Stimulated activated naive CD4-positive, alpha-beta T cell (primary cell): ENCODE measurements at regions not wholly inside any gene's neighbourhood (a gene's known extent, or its start where the extent isn't known, plus 50 kb on each side); places are given as distances from the start of the nearest gene placed in this dataset.
A peak's percentile ranks its signal among the peaks of the same experiment; 100 is the strongest.

Experiments used
- DNase-seq, 6 experiments: peaks; one replicate each; lab custom pipeline; 2025; lab: John Stamatoyannopoulos, UW

DNA sequence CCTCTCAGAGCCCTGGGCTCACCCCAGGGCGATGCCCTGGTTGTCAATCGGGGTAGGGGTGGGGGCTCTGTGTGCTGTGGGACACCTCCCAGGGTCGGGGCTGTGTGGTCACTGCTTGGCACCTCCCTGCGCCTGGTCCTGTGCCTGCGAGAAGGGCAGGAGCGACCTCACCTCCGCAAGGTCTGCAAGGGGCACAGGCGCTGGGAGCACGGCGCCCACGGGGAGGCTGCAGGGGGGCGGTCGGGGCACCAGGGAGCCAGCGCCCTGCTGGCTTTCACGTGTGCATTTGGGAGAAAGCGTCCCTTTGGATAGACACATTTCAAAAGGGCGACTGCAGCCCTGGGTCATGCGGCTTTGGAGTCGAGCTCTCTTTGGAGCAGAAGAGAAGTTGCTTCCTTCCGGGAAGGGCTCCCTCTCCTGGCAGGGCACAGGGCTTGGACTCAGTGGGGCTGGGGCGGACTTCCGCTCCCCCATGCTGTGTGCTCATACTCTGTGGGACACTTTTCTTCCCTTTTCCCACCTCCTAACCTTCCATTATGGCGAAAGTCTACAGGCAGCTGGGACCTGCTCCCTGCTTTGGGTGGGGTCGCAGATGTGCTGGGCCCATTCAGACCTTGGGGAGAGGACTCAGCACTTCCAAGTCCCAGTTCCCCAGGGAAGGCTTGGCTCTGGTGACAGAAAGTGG is 52.9 kb upstream of the SLC28A3 start:
- no peak for DNase-seq

DNA sequence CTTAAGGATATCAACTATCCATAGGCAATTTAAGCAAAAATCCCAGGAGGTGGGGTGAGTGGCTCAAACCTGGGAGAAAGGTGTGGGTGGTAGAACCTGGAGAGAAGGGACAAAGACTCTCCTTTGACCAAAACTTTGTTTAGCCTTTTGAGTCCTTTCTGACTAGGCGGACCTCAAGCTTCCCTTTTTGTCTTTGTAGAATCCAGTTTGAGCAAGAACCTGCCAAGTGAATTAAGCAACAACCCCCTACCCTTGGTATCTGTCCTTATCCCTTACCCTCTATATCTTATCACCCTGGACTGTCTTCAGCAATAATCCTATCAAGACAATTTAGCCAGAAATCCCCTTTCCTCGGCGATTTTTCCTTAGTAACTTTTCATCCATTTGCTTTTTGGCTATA is 53.5 kb upstream of the SLC28A3 start:
- DNase-seq, result no peak

DNA sequence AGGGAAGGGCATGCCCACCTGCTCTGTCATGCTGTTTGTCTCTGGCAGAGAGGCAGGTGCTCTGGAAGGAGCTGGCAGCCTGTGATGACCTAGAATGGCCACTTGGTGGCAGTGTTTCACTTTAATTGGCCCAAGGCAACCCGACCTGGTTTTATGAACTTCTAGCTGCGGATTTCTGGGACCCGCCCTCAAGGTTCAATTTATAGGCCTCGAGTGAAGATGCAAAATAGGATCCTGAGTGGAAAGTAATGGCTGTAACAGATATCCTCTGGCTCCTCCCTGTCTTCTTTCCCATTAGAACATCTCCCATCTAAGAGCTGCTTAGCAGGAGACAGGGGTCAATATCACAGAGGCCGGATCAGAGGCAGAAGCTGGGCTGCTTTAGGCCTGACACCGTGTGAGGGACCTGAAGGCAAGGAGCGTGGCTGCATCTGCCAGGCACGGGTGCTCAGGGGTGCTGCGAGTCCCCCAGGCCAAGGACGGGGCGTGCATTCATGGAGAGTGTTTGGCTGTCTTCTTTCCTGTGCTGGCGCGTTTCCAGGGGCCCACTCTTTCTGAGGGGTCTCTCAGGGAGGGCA is 56.7 kb upstream of the SLC28A3 start:
- peak; percentile 17 to 56 (median 24) for DNase-seq

DNA sequence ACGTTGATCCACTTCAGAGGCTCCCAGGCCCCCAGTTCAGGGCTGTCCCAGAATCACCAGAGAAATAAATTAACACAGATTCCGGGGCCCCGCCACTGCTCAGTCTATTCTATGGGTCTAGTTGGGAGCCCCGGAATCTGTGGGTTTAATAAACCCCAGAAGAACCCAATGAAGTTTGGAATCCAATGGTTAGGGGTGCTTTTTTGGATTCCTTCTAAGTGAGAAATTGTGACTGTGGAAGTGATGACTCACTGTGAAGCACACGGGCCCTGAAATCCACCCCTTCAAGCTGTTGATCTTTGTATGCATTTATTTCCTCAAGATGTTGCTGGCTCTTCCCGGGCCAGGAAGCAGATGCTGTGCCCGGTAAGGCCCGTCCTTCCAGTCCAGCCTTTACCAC is 57.3 kb upstream of the SLC28A3 start:
- DNase-seq, result no peak

DNA sequence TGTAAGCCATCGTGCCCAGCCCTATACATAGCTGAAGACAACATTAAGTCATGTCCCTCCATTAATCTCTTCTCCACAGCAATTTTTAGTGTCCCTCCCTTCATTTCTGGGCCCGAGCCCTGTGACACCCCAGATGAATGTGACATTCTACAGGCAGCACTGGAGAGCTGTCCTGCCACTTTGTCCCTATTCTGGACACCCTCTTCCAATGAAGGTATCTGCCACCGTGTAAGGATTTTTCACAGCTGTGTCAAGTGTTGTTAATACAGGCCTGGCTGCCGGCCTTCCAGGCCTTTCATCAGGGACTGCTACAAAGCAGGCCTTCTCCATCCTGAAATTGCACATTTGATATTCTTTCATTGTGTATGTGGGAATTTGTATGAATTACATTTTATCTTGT is 62.0 kb upstream of the SLC28A3 start:
- DNase-seq, result no peak

DNA sequence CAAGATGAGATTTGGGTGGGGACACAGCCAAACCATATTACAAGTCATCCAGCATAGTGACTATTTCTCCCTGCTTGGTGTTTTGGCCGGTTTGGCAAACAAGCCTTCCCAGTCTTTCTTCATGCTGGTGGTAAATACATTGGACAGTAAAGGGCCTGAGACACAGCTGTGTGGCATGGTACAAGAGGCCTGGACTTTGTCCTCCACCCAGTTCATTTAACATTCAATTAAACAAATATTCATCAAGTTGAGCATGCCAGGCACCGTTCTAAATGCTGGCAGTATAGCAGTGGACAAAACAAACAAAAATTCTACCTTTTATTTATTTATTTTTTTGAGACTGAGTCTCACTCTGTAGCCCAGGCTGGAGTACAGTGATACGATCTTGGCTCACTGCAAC is 62.7 kb upstream of the SLC28A3 start:
- no peak for DNase-seq

DNA sequence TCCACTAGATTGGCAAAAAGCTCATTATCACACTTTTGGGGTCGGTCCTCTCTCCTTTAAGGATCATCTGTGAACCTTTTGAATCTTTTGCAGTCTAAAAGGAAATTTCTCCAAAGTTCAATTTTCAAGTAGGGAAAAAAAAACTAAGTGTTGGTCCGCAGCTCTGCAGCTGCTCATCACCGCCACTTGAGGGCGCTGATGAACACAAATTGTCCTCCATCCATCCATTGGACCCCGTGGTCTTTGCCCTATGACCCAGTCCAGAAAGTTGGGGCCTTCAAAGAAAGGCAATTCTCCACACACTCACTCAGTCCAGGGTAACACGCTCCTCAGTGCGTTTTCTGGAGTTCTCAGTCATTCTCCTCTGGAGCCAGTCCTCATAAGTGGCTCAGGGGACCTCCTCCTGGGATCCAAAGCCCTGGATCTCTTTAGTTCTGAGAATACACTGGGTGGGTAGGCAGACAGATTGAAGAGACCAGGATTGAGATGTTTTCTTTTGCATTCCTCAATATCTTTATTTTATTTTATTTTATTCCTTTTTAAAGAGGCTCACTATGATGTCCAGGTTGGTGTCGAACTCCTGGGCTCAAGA is 63.6 kb upstream of the SLC28A3 start:
- DNase-seq, result no peak

DNA sequence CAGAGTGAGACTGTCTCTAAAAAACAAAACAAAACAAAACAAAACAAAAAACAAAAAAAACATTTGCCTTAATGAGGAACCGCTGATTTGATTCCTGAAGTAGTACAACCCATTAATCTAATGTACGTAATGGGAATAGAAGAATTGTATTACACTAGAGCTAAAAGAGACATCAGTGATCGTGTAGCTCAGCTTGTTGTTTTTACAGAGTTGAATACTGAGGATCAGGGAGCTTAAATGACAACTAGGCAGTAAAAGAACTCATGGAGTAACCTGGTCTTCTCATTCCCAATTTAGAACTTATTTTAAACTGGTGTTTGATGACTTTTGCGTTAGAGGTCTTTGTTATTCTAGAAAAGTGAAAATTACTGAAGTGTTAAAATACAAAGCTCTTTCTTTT is 65.1 kb upstream of the SLC28A3 start:
- no peak for DNase-seq

DNA sequence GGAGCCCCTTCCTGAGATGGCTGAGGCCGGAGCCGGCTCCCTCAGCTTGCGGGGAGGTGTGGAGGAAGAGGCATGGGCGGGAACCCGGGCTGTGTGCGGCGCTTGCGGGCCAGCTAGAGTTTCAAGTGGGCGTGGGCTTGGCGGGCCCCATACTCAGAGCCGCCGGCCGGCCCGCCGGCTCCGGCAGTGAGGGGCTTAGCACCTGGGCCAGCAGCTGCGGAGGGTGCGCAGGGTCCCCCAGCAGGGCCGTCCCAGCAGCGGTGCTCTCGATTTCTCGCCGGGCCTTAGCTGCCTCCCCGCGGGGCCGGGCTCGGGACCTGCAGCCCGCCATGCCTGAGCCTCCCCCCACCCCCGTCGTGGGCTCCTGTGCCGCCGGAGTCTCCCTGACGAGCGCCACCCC is 67.9 kb upstream of the SLC28A3 start:
- no peak for DNase-seq

DNA sequence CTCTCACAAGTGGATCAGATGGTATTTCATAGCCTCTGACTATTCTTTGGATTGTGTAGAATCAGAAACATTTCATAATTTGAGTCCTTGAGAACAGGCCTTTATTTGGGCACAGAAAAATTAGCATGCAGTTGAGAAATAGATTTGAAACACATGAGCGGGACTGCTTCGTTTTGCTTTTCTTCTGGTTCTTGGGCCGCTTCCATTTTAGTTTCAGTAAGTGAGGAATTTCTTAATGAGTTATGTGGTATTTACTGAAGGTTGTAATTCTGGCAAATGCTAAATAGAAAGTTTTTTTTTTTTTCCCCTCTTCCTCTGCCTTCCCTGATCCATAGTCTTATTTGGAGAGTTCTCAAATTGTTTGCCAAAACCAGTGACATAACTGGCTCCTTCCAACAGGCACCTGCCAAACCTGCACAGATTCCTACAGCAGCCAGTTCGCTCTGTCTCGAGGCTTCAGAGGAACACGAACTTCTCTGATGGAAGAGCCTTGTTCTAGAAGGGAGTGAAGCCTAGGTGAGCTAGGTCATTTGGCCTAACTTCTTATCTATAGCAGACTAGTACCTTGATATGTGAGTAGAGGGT is 71.2 kb upstream of the SLC28A3 start:
- no peak for DNase-seq

DNA sequence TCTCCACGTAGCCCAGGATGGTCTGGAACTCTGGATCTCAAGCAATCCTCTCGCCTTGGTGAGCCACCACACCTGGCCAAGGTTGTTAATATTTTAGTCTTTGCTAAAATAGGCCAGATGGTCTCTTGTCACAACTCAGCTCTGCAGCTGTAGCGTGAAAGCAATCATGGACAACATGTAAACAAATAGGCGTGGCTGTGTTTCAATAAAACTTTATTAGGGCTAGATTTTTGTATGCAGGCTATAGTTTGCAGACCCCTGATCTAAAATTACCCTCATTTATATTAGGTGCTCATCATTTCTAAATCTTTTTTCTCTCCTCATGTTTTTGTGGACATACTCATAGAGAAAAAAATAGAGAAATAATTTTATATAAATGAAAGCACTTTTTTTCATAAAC is 72.1 kb upstream of the SLC28A3 start:
- no peak for DNase-seq

DNA sequence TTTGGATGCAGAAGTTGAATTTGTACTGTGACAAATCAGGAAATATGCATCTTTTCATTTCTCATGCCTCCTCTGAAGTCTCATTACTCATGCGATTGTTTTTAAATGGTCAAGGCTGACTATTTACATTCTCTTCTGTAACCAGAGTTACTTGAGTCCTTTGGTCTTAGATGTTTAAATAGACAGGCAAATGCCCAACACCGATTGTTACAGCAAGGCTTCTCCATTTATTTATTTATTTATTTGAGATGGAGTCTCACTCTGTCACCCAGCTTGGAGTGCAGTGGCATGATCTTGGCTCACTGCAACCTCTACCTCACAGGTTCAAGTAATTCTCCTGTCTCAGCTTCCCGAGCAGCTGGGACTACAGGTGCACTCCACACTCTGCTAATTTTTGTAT is 72.7 kb upstream of the SLC28A3 start:
- no peak for DNase-seq

DNA sequence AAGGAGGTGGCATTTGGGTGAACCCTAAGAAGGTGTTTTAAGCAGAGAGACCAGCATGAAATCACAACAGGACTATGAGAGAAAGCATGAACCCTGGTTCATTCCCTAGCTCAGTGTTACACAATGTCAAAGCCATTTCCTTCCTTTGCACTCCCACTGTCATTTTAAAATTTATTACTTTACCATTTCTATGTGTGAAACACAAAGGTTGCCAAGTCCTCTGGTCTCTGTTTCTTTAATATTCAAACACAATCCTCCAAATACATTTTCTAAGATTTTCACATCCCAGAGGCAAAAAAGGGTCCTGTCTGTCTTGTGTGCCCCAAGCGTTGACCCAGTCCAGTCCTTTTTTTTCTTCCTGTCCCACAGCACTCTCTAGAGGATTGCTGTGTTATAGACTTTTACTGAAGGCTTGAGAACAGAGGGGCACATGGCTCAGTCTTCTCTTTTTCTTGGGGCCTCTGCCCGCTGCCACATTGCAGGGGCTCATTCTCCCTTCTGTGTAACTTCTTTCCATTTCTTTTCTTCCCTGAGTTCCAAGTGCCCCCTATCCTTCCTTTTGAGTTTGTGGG is 78.6 kb upstream of the SLC28A3 start:
- DNase-seq, result no peak

DNA sequence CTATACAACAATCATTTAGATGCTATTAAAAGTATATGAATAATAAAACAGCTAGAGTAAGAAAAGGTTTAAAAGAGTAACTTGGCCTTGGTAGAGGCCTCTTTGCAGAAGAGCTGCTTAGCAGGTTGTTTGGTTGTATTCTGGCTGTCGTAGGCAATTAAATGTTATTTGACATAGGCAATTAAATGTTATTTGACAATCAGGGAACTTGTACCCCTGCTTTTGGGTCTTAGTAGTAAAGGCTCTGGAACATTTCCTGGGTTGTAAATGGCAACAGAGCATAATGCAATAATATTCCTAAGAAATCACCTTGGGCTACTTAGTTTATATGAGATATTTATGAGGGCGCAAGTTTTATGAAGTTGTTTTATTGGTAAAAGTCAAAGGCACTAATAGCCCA is 84.4 kb upstream of the SLC28A3 start:
- no peak for DNase-seq

DNA sequence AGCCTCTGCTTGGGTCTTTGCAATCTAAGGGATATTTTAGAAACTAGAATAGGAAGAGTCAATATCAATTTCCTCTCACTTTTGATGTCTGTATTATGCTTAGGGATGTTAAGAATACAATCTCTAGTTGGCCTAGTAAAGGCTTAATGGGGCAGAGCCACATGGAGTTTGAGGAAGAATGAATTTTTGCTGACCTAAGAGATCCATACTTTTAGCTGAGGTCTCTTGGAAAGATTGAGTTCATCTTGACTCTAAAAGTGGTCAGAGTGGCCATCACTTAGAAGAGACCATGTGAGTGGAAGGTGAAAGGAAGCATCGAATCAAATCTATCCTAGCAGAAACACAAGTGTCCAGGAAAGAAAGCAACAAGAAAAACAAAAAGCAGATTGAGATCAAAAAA is 92.2 kb upstream of the SLC28A3 start:
- DNase-seq, result no peak

DNA sequence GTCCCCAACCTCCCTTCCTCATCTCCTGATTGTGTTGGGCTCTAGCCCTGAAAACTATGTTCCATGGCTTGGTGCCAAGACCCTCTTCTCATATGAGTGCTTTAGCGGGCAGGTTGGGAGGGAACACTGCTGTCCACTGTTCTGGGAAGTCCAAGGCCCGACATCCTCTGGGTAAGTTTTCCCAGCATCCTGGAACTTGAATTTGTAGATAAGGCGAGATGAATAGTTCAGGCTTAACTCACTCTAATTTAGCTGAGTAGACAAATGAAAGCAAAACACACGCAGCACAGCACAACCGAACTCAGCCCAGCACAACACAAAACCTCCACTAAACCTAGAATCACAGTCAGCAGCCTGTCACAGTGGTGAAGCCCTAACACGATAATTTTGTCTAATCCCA is 95.3 kb upstream of the SLC28A3 start:
- DNase-seq, result no peak

DNA sequence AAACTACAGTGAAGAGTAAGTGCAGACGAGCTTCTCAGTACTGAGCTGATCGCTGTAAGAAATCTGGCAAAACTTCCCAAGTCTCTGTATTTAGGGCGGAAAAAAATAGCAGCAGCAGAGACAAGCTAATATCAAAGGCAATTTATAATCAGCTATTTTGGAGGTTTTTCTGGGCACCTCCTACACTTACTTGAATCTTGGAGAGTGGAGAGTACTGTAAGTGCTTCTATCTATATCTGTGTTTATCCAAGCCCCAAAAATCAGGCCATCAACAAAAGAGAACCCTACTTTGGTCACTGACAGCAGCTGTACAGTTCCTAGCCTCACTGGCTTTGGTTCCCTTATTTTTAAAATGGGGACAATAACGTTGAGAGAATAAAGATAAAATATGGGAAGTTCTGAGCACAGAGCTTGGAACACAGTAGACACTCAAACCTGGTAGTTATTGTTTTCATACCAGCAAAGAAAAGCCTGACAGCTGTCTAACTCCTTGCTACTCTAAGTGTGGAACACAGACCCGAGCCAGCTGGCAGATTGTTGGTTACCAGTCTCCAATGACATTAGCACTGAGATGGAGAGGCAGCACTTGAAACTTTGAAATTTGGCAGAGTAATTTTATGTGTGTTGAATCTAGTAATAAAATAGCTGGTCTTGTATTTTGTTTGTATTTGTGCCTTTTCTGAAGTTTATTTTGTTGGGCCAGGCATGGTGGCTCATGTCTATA is 96.0 kb upstream of the SLC28A3 start:
- no peak for DNase-seq

DNA sequence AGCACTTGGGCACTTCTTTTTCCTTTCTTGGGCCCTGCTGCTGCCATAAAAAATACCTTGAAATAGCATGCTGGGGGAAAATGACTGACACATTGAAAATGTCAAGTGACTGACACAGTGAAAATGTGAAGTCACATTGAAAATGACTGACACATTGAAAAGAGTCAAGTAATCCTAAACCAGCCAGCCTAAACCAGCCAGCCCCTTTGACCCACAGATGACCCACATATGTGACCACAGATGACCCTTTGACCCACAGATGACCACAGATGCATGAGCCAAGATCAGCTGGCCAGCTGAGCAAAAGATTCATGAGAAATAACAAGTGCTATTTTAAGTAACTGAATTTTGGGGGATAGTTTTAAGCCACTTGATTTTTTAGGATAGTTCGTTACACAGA is 97.8 kb upstream of the SLC28A3 start:
- no peak for DNase-seq

DNA sequence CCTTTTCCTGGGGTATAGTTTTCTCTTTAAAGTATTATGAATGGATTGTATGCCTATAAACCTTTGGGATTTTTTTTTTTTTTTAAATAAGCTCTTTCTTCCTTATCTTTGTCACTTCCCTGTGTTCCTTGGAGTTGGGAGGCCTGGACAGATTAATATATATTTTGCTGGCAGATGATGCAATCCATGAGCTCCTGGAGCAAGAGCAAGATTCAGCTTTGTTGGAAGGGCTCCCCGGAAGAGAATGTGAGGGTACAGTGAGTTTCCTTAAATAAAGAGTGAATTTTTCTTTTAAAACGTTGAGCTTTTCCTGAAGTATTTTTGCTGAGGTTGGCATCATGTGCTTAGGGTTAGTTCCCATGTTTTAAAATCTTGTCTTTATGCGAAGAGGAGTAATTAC is 98.7 kb upstream of the SLC28A3 start:
- DNase-seq, result no peak

DNA sequence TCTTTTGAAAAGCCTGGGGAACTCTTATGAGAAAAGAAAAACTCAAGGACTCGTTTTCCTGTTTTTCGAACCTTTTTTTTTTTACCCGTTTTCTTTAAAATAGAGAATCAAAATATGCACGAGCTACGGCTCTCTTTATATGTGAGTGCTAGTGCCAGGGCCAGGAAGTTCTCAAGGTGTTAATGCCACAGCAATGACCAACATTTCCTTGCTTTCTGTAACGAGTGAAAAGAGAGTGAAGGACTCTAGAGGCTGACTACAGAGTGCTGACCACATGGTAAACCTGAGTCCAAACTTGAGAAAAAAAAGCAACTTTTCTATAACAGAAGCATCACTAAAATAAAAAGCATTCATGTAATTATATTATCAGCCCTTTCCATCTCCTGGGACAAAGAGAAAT is 102.2 kb upstream of the SLC28A3 start:
- DNase-seq, result no peak

DNA sequence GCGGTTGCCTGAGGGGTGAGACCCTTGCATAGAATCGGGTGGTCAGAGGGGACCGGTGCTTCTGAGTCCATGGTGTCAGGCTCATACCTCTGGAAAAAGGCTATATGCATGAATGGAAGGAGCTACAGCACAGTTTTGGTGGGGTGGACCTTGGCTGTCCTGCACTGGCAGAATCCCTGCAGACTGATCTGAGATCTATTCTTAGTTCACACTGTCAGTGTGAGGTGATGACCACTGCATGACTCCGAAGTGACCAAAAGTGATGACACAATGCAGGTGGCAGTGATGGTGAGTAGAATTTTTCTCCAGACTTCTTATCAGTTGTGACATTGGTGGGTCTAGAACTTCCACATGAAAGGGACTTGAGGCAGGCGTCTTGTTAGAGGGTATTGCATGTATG is 105.2 kb upstream of the SLC28A3 start:
- DNase-seq, result no peak

DNA sequence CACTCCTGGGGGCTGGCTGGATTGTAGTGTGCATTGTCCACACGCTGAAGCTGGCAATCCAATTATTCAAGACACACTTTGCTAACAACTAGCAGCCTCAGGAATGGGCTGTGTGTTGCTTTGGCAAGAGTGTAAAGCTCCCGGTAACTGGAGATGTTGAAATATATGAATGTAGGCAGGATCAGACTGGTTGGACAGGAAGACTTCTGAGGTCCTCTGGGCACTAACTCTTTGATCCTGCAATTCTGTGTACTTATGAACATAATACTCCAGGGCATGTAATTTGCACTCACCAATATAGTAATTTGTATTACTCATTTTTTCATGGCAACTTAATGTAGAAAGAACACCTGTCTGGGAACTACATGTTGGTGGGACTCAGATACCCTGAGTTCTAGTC is 106.7 kb upstream of the SLC28A3 start:
- no peak for DNase-seq

DNA sequence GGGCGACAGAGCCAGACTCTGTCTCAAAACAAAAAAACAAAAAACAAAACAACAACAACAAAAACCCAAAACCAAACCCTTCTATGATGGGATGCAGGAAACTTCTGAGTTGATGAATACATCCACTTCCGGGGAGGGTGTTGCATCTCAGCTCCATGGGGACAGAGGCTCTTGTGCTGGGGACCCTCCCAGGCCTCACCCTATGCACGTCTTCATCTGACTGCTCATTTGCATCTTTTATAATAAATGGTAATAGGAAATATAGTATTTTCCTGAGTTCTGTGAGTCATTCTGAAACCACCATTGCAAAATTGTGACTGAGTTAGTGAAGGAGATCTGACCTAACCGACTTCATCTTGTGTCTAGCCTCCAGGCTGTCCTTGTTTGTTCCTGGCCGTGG is 109.5 kb upstream of the SLC28A3 start:
- no peak for DNase-seq
